Right lobe of liver (tissue), 4 donors: ENCODE measurements at regions not wholly inside any gene's neighbourhood (a gene's known extent, or its start where the extent isn't known, plus 50 kb on each side); places are given as distances from the start of the nearest gene placed in this dataset.

Experiments
- POLR2A ChIP-seq: fragments of 450-650 bp; IDR thresholded peaks from one replicate; pipeline ENCODE4 v1.6.1; 2017; ENCODE audit warnings: antibody characterized with exemption, mild to moderate bottlenecking
- TF ChIP-seq, protein P1 (sequence below), 4 donors: fragments of 200-600 bp in 3 of 4; fragments of 450-650 bp in 1 of 4; IDR thresholded peaks; one replicate each; pipeline versions ENCODE4 v1.5.1 to v1.8.0; 2016 to 2022; ENCODE audit warnings: antibody characterized with exemption in 4 of 4, mild to moderate bottlenecking in 2 of 4
- donor health status: DM: no; HTN: no; CAD: no.
- donor health status: DM: no; HTN: no; CAD: no.
- donor health status: DM: no; HTN: yes; CAD: no.

DNA sequence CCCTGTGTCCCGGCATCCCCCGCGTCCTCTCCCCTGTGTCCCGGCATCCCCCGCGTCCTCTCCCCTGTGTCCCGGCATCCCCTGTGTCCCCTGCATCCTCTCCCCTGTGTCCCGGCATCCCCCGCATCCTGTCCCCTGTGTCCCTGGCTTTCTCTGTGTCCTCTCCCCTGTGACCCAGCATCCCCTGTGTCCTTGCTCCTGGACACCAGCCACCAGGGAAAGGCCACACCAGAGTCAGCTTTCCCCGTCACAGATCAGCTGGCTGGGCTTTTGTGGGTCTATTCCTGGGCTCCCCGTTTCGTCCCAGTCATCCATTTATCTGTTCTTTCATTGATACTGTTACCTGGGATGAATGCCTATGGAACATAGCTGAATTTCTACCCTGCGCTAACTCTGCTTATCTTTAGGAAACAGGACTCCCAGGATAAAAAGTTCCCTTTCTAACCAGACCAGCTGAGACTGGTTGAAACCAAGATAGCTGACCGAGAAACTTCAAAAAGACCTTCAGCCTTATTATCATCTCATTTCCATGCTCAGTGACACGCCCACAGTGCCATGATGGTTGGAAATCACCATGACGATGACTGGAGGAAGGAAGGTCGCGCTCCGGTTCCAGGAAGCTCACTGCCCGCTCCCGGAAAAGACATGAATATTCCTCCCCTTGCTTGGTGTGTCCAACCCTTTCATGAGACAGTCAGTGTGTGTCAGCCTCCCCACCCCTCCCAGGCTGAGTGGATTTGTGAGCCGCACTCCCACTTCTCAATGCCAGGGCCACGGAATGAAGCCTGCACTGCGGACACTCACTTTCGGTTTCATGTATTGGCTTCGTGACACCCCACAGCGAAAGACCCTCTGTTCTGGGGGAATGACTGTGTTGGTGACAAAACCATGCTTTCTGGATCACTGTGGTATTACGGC, 276.4 kb upstream of the SFSWAP start:
- TF ChIP-seq, protein P1, sequence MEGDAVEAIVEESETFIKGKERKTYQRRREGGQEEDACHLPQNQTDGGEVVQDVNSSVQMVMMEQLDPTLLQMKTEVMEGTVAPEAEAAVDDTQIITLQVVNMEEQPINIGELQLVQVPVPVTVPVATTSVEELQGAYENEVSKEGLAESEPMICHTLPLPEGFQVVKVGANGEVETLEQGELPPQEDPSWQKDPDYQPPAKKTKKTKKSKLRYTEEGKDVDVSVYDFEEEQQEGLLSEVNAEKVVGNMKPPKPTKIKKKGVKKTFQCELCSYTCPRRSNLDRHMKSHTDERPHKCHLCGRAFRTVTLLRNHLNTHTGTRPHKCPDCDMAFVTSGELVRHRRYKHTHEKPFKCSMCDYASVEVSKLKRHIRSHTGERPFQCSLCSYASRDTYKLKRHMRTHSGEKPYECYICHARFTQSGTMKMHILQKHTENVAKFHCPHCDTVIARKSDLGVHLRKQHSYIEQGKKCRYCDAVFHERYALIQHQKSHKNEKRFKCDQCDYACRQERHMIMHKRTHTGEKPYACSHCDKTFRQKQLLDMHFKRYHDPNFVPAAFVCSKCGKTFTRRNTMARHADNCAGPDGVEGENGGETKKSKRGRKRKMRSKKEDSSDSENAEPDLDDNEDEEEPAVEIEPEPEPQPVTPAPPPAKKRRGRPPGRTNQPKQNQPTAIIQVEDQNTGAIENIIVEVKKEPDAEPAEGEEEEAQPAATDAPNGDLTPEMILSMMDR (IDR thresholded peaks at IDR 0.05): no peak
- no peak for TF ChIP-seq POLR2A
